ENCODE measurements at regions not wholly inside any gene's neighbourhood (a gene's known extent, or its start where the extent isn't known, plus 50 kb on each side); places are given as distances from the start of the nearest gene placed in this dataset.

- DNase-seq = no peak
Measured at GRCh38 chr2:15869396-15869795, 71.0 kb upstream of the MYCN start.

DNA sequence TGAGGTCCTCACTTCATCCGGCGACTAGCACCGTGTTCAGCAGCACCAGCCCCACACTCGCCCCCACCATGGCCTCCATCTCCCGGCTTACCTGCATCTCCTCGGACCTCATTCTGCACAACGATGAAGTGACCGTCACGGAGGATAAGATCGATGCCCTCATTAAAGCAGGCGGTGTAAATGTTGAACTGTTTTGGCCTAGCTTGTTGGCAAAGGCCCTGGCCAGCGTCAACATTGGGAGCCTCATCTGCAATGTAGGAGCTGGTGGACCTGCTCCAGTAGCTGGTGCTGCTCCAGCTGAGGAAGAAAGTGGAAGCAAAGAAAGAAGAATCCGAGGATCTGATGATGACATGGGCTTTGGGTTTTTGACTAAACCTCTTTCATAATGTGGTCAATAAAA lies 70.5 kb upstream of the MYCN start:
- DNase-seq = no peak

GRCh38 chr2:15870565-15870964 lies 69.8 kb upstream of the MYCN start:
- no peak for DNase-seq

- DNase-seq = no peak
Measured at GRCh38 chr2:15871239-15871783, 69.0 kb upstream of the MYCN start.

GRCh38 chr2:15872854-15873253 lies 67.5 kb upstream of the MYCN start:
- DNase-seq = no peak

GRCh38 chr2:15874321-15874720 lies 66.0 kb upstream of the MYCN start:
- no peak for DNase-seq

DNA sequence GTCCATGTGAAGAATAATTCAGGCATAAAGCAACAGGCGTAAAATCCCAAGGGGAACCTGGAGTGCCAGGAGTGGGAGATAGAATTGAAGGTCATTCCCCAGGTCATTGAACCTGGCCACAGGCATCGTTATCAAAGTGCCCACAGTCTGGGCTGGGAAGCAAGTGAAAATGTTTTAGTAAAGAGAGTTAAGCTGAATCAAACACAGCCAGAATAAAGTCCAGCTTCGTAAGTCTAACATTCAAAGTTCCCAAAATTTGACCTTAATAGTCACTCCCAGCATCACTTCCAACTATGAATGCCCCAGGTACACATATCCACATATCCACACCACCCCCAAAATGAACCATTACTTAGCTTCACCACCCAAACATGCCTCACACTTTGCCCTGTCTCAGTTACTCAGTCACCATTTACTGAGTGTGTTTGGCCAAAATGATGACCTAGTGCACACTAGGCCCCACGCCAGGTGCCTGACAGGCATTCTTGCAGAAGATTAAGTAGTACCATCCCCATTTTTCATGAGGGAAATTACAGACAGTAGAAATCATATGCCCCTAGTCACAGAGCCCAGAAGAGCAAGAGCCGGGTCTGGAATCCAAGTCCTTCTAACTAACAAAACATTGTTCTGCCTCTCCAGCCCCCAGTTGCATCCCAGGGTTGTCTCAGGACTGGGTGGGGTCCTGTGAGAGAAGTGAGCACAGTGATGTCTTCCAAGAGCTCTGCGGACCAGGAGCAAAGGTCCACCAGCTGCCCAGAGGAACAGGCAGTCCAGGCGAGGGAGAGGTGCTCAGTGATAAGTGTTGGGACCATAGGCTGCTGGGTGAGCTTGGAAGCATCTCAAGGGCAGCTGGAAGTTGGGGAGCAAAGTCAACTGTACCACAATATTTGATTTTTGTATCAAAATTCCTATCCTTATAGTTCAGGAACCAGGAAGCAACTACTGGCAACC lies 65.2 kb upstream of the MYCN start:
- DNase-seq = no peak

- DNase-seq = no peak
Measured at GRCh38 chr2:15875969-15876705, 64.2 kb upstream of the MYCN start.

DNA sequence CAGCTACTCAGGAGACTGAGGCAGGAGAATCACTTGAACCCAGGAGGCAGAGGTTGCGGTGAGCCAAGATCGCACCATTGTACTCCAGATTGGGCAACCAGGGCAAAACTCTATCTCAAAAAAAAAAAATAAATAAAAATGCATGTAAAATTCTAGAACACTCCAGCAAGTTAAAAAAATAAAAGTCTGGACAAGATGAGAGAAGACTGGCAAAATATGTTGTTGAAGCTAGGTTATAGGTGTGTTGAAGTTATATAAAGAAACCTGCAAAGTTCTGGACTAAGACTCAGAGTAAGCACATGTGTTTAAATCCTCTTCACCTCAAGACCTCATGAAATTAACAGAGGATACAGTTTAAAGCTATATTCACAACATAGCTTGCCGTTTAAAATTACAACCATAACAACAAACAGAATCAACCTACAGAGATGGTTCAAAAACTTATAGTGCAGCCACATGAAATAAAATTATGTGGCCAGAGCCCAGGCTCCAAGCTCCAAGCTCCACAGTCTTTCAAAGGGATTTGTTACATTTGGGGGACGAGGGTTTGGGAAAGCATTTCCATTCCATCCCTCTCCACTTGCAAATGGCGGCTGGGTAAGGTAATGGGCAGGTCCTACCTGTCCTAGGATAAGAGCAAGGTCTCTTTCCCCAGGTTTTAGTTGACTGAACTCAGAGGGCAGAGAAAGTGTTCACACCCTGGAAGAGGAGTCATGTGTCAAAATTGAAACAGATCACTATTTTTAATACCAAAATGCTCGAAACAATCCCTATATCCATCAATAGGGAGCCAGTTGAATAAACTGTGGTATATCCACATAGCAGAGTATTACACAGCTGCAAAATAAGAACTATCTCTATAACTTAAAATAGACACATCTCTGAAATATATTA lies 59.9 kb upstream of the MYCN start:
- no peak for DNase-seq

DNA sequence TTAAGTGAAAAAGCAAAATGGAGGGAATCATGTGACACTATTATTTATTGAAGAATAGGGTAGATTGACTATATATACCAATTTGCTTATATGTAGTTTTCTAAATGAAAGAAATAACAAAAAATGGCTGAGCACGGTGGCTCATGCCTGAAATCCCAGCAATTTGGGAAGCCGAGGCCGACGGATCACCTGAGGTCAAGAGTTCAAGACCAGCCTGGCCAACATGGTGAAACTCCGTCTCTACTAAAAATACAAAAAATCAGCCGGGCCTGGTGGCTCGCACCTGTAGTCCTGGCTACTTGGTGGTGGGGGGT lies 59.3 kb upstream of the MYCN start:
- DNase-seq = no peak

DNA sequence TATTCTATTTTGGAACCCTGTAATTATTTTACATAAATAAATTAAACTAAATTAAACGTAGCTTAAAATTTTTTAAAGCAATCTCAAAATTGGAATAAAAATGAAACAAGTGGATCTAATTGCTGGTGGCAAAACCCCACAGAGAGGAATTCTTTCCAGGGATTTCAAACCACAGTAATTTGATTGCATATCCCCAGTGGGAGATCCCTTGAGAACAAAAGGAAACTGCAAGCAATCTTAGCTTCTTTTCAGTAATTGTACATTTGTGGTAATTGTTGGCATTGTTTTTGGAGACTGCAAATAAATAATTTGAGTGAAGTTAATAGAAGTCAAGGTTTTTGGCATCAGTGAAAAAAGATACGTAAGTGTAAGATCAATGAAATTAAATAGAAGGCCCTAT lies 58.7 kb upstream of the MYCN start:
- no peak for DNase-seq

DNA sequence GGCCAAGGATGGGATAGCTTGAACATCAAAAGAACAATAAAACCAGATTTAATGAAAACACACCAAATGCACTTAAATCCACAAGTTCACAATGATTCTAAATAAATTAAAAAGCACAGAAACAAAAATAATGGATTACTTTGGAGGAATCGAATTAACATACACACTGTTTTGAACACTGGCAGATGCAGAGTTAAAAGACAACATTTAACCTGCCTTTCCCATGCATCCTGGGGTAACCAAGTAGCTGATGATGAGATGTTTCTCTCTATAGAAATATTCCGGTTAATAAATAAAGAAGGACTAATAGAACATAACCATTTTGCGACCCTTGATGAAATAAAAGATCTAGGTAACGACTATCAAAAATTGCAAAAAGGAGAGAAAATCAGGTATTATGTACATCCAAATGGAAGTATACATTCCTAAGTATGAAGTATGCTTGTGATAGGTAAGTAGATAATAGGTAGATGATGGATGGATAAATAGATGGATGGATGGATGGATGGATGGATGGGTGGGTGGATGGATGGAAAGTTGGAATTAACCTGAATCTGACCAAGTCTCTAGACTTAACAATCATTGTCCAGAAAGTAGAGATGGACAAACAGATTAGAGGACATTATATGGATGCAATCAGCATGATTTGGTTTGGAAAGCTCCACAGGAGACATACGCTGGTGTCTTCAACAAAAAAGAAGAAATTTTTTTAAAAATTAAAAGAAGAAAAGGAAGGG lies 57.4 kb upstream of the MYCN start:
- no peak for DNase-seq

DNA sequence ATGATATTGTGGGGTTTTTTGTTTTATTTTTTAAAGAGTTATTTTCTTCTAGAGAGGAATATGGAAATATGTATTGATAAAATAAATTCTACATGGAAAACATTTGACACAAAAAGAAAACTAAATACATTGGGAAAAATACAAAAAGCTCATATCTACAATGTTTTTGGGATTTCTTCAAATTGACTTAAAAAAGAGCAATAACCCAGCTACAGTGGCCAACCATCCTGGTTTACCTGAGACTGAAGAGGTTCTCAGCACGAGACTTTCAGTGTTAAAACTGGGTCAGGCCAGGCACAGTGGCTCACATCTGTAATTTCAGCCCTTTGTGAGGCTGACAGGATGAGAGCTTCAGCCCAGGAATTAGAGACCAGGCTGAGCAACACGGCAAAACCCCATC lies 56.7 kb upstream of the MYCN start:
- no peak for DNase-seq

DNA sequence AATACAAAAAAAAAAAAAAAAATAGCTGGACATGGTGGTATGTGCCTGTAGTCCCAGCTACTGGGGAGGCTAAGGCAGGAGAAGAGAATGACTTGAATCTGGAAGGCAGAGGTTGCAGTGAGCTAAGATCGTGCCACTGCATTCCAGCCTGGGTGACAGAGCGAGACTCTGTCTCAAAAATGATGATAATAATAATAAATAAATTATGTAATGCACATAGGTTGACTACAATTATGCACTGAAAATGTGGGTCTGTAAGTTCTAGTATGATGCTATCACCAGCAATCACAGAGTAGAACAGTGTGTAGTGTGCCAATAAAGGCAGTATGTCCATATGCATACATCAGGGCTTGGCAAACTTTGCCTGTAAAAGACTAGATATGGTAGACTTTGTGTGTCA lies 55.6 kb upstream of the MYCN start:
- DNase-seq = no peak

DNA sequence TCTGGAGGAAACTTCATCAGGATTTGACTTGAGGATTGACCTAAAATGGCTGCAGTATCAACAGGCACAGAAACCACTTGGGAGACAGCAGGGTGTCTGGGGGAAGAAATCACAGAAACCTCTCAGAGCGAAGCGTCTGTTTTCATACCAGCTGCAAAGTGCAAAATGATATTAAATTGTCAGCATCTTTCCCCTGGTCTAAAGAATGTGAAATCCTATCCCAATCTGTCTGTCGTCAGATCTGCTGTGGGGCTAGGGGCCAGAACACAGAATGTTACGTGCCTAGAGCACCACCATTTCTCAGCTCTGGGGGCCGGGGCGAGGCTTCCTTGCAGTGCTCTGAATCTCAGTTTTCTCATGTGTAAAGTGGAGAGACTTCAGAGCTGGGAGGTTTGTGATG lies 54.1 kb upstream of the MYCN start:
- DNase-seq = no peak

- DNase-seq = no peak
Measured at GRCh38 chr2:15889442-15890123, 50.8 kb upstream of the MYCN start.

DNA sequence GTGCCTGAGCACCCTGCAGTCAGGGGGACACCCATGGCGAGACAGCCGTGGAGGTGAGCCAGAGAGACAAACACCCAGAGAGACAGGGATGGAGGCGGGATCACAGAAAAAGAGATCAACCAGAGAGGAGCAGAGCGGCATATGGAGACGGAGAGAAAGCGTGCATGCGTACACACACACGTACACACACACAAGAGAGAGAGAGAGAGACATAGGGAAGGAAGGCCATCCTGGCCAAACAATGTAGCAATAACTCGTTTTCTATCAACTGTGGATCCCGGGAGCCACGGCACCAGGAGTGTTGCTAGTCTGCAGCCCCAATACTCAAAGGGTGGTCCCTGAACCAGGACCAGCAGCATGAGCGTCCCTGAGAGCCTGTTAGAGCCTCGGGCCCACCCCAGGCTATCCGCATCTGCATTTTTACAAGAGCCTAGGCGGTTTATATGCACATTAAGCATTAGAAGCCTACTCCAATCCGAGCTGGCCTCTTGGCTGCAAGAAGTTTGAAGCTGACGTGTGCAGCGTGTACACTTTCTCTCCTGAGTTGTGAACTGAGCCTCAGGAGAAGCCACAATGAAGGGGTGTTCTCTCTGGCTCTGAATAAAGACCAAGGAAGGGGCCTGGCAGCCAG lies 50.1 kb upstream of the MYCN start:
- DNase-seq = no peak
